HL-60 (cell line): ENCODE measurements at regions not wholly inside any gene's neighbourhood (a gene's known extent, or its start where the extent isn't known, plus 50 kb on each side); places are given as distances from the start of the nearest gene placed in this dataset.

Experiments used
- DNase-seq, 2 experiments: peaks; one replicate each; pipeline ENCODE4 v3.0.0-alpha.2; 2010 to 2020; ENCODE audit warnings: low read depth in 1 of 2, low spot score in 1 of 2
- H3K27ac ChIP-seq: fragments of 250-450 bp; sonication (Bioruptor Pico); replicated peaks from 2 replicates; pipeline ENCODE4 v1.5.1; 2020; ENCODE audit warnings: mild to moderate bottlenecking, moderate library complexity
- H3K27me3 ChIP-seq: fragments of 250-450 bp; sonication (Bioruptor Pico); 2 replicates; pipeline ENCODE4 v1.5.1; 2021; ENCODE audit warnings: mild to moderate bottlenecking, moderate library complexity; ENCODE audit not compliant: insufficient read depth, poor library complexity, severe bottlenecking
- H3K4me3 ChIP-seq: replicated peaks from 2 replicates; pipeline ENCODE4 v1.5.1; 2011; ENCODE audit warnings: mild to moderate bottlenecking, control low read depth, low read length; ENCODE audit not compliant: insufficient read depth
- CTCF ChIP-seq: IDR thresholded peaks from one replicate; pipeline ENCODE4 v1.5.1; 2011; ENCODE audit warnings: low read length, control low read depth, inconsistent platforms; ENCODE audit not compliant: insufficient read depth
- GABPA ChIP-seq: IDR thresholded peaks from 2 replicates; pipeline ENCODE4 v1.6.1; 2012; ENCODE audit warnings: low read depth
- POLR2AphosphoS5 ChIP-seq: IDR thresholded peaks from 2 replicates; pipeline ENCODE4 v1.6.1; 2012; ENCODE audit warnings: low read depth
- REST ChIP-seq: IDR thresholded peaks from 2 replicates; pipeline ENCODE4 v1.6.1; 2012; ENCODE audit warnings: low read depth; ENCODE audit not compliant: insufficient replicate concordance
- SPI1 ChIP-seq: IDR thresholded peaks from 2 replicates; pipeline ENCODE4 v1.6.1; 2012; ENCODE audit warnings: low read depth, mild to moderate bottlenecking, borderline replicate concordance

DNA sequence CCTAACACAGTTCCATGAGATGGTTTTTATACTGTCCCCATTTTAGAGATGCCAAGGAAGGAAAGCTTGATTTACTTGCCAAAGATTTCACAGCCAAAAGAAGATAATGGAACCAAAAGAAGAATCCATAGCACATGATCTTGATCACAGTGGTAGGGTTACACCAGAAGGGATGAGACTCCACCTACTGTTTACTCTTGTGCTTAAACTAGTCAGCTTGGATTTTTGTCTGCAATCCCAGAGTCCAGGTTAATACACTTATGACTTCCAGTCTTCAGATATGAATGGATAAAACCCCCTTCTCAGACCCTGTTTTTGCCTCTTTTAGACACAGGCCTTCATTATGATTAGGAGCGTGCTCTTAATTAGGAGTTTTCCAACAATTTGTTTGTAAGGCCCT, 454.2 kb downstream of the AEBP2 start:
- Histone ChIP-seq H3K27ac (no peak overlapping the region), H3K27me3 (no peaks in the 10 kb centered on the region), H3K4me3 (no peak overlapping the region)
- TF ChIP-seq REST, result no peak
- TF ChIP-seq SPI1, result no peak
- no peak for TF ChIP-seq POLR2AphosphoS5
- no peak for TF ChIP-seq GABPA
- no peak for TF ChIP-seq CTCF
- no peak for DNase-seq

DNA sequence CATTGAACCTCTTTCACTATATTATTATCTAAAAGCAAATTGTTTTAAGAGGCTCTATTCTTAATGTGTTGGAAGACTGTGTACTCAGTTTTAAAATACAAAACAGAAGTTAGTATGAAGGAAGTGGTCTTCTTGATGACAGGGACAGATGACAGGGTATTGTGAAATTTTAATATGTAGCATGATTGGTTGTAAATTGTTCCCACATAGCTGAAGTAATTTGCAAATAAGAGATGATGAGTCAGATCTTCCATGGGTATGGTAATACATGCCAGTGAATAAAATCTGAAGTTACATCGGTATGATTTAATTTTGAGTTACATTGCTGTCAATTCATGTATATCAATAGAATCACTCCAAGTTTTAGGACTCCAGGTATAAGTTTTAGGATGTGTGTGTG, 454.8 kb downstream of the AEBP2 start:
- Histone ChIP-seq H3K4me3 (no peak overlapping the region), H3K27ac (no peak overlapping the region), H3K27me3 (no peaks in the 10 kb centered on the region)
- TF ChIP-seq POLR2AphosphoS5 (no peak), SPI1 (no peak), CTCF (no peak), REST (no peak), GABPA (no peak)
- peak in 1 of 2 experiments; percentile 48 for DNase-seq

DNA sequence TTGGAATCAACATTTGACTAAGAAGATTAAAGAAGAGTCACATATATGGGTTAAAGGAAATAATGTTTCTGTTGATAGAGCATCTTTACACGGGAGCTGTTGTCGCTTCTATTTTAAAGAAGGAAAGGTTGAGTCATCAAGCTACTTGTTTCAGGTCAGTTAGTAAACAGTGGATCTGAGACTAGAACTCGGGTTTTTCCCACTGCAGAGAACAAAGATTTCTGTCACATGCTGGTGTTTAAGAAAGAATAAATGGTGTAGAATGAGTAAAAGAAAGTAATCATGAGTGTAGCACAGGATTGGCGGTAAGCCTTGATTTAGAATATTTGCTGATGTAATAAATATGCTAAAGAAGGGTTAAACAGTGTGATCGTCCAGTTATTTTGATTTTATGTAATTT, 455.5 kb downstream of the AEBP2 start:
- Histone ChIP-seq H3K4me3 (no peak overlapping the region), H3K27ac (no peak overlapping the region), H3K27me3 (no peaks in the 10 kb centered on the region)
- no peak for TF ChIP-seq GABPA
- no peak for TF ChIP-seq CTCF
- no peak for TF ChIP-seq POLR2AphosphoS5
- TF ChIP-seq REST, result no peak
- no peak for TF ChIP-seq SPI1
- DNase-seq, result no peak
